ENCODE measurements at regions not wholly inside any gene's neighbourhood (a gene's known extent, or its start where the extent isn't known, plus 50 kb on each side); places are given as distances from the start of the nearest gene placed in this dataset.

GRCh38 chr11:116199182-116199581, 573.6 kb downstream of the BUD13 start:
- DNase-seq: no peak

GRCh38 chr11:116194156-116194904, 578.5 kb downstream of the BUD13 start:
- DNase-seq: no peak

- DNase-seq: no peak
These were observed 579.3 kb downstream of the BUD13 start for GRCh38 chr11:116193321-116194131.

- no peak for DNase-seq
These were observed 580.1 kb downstream of the BUD13 start for GRCh38 chr11:116192509-116193210.

- no peak for DNase-seq
These were observed 581.9 kb downstream of the BUD13 start for GRCh38 chr11:116190861-116191260.

GRCh38 chr11:116189408-116190170, 583.2 kb downstream of the BUD13 start:
- no peak for DNase-seq

- no peak for DNase-seq
These were observed 584.4 kb downstream of the BUD13 start for GRCh38 chr11:116188350-116188749.

GRCh38 chr11:116187026-116187425, 585.8 kb downstream of the BUD13 start:
- no peak for DNase-seq

- DNase-seq: no peak
These were observed 587.2 kb downstream of the BUD13 start for GRCh38 chr11:116185551-116185950.

GRCh38 chr11:116184763-116185162, 588.0 kb downstream of the BUD13 start:
- no peak for DNase-seq

GRCh38 chr11:116182356-116182966, 590.3 kb downstream of the BUD13 start:
- no peak for DNase-seq

- DNase-seq: no peak
These were observed 591.8 kb downstream of the BUD13 start for GRCh38 chr11:116180806-116181600.

- no peak for DNase-seq
These were observed 593.4 kb downstream of the BUD13 start for GRCh38 chr11:116179401-116179800.

GRCh38 chr11:116177521-116178210, 595.1 kb downstream of the BUD13 start:
- DNase-seq: no peak

GRCh38 chr11:116176484-116177005, 596.2 kb downstream of the BUD13 start:
- DNase-seq: no peak

GRCh38 chr11:116175707-116176106, 597.1 kb downstream of the BUD13 start:
- DNase-seq: no peak

- DNase-seq: no peak
These were observed 598.6 kb downstream of the BUD13 start for GRCh38 chr11:116173941-116174911.

- DNase-seq: no peak
These were observed 599.3 kb downstream of the BUD13 start for GRCh38 chr11:116173506-116173905.

GRCh38 chr11:116172851-116173250, 599.9 kb downstream of the BUD13 start:
- DNase-seq: no peak
